HepG2 (cell line): ENCODE measurements at regions not wholly inside any gene's neighbourhood (a gene's known extent, or its start where the extent isn't known, plus 50 kb on each side); places are given as distances from the start of the nearest gene placed in this dataset.

Experiments used
- AKAP8 ChIP-seq: sonication (generic); formaldehyde crosslinking; IDR thresholded peaks from 2 replicates; pipeline ENCODE4 v1.5.1; 2020; ENCODE audit warnings: mild to moderate bottlenecking, missing genetic modification reagents
- CENPT ChIP-seq: sonication (generic); formaldehyde crosslinking; IDR thresholded peaks from 2 replicates; pipeline ENCODE4 v1.8.0; 2022; ENCODE audit warnings: low read depth, mild to moderate bottlenecking, moderate library complexity, missing genetic modification reagents
- ELK4 ChIP-seq: sonication (generic); formaldehyde crosslinking; IDR thresholded peaks from 2 replicates; pipeline ENCODE4 v1.9.0; 2021; ENCODE audit warnings: missing genetic modification reagents, borderline replicate concordance
- FOXK2 ChIP-seq: fragments of 450-650 bp; IDR thresholded peaks from 2 replicates; pipeline ENCODE4 v1.6.1; 2016
- GATAD2A ChIP-seq: IDR thresholded peaks from 2 replicates; pipeline ENCODE4 v1.6.1; 2016
- KDM5A ChIP-seq: fragments of 200-600 bp; sonication (generic); IDR thresholded peaks from 2 replicates; pipeline ENCODE4 v1.7.0; 2018; ENCODE audit warnings: antibody characterized with exemption, mild to moderate bottlenecking, low read length, borderline replicate concordance
- KMT2A ChIP-seq: sonication (generic); formaldehyde crosslinking; IDR thresholded peaks from 2 replicates; pipeline ENCODE4 v1.4.0; 2020; ENCODE audit warnings: missing genetic modification reagents
- MIXL1 ChIP-seq: IDR thresholded peaks from 2 replicates; pipeline ENCODE4 v1.6.1; 2016
- SAP130 ChIP-seq: IDR thresholded peaks from 2 replicates; pipeline ENCODE4 v1.6.1; 2016; ENCODE audit warnings: low read depth
- SCMH1 ChIP-seq: sonication (generic); formaldehyde crosslinking; IDR thresholded peaks from 2 replicates; pipeline ENCODE4 v1.9.0; 2021; ENCODE audit warnings: missing genetic modification reagents, mild to moderate bottlenecking, borderline replicate concordance
- SMAD1 ChIP-seq: sonication (generic); formaldehyde crosslinking; IDR thresholded peaks from 2 replicates; pipeline ENCODE4 v1.4.0; 2020; ENCODE audit warnings: missing genetic modification reagents, low read depth, mild to moderate bottlenecking, borderline replicate concordance
- SUZ12 ChIP-seq: fragments of 150-350 bp; IDR thresholded peaks from 2 replicates; pipeline ENCODE4 v1.6.1; 2014; ENCODE audit warnings: low read depth, low read length
- TEAD2 ChIP-seq: sonication (generic); formaldehyde crosslinking; IDR thresholded peaks from 2 replicates; pipeline ENCODE4 v1.9.0; 2021; ENCODE audit warnings: missing genetic modification reagents
- XRCC5 ChIP-seq: fragments of 200-400 bp; formaldehyde crosslinking; optimal IDR thresholded peaks from 2 replicates; pipeline ENCODE3; 2017; ENCODE audit warnings: mild to moderate bottlenecking, low read length
- ZBTB43 ChIP-seq: sonication (generic); formaldehyde crosslinking; conservative IDR thresholded peaks from 2 replicates; pipeline ENCODE4 v1.4.0; 2020; ENCODE audit warnings: missing genetic modification reagents
- ZNF234 ChIP-seq: sonication (generic); formaldehyde crosslinking; conservative IDR thresholded peaks from 2 replicates; pipeline ENCODE4 v1.5.1; 2020; ENCODE audit warnings: mild to moderate bottlenecking, missing genetic modification reagents
- ZNF567 ChIP-seq: sonication (generic); formaldehyde crosslinking; IDR thresholded peaks from 2 replicates; pipeline ENCODE4 v1.8.1; 2023; ENCODE audit warnings: mild to moderate bottlenecking, missing genetic modification reagents, borderline replicate concordance
- ZNF75D ChIP-seq: sonication (generic); formaldehyde crosslinking; IDR thresholded peaks from 2 replicates; pipeline ENCODE4 v1.8.1; 2023; ENCODE audit warnings: missing genetic modification reagents, mild to moderate bottlenecking, borderline replicate concordance
- TF ChIP-seq, protein P1 (sequence below): sonication (generic); formaldehyde crosslinking; IDR thresholded peaks from 2 replicates; pipeline ENCODE4 v1.8.1; 2023; ENCODE audit warnings: mild to moderate bottlenecking, missing genetic modification reagents
- TF ChIP-seq, protein P2 (sequence below): sonication (generic); formaldehyde crosslinking; IDR thresholded peaks from 2 replicates; pipeline ENCODE4 v1.4.0; 2020; ENCODE audit warnings: missing genetic modification reagents; ENCODE audit errors: not compliant biosample characterization

DNA sequence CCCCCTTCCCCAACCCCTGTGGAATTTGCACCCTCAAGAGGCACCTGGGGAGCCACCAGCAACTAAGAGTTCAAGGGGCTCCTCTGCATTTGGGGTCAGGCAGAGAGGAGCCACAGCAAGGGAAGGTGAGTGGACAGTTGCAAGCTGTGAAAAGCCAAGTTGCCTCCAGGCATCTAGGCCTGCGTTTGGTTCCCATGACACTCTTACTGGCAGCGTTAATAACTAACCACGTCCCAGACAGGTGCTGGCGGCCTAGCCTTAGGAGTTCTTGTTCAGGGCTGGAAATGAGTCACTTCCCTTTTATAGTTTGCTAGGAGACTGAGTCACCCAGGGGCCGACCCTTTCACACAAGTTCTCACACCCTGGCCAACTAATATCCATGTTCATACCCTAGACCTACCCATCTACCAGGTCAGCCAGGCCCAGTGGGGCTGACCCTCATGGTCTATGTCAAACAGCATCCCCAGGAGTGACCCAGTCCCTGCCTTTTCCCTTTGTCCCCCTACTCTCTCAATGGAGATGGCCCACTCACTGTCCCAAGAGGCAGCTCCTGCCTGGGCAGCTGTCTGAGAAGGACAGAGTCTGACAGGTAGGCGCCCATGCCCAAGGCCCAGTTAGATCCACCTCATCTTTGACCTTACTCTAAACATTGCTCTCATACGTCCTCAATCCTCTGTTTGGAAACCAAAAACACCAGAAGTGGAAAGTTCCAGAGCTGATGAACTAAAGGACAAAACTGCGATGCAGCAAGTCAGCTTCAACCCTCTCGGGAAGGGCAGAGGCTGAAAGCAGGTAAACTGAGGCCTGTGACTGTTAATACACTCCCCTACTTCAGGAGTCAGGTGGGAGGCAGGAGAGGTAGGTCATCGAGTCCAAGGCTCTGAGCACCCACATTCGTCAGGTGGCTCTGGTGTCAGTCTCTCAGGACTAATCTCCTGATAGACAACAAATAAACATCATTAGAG is 300.6 kb downstream of the SOX9 start (continued):
- TF ChIP-seq SAP130 (peak; percentile 95), KMT2A (CRISPR knock-in tag) (no peak), KDM5A (no peak; the same call in 1 of the 2 replicates), FOXK2 (no peak), XRCC5 (peak; percentile 65), ZBTB43 (CRISPR knock-in tag) (peak; percentile 94), ZNF234 (no peak), MIXL1 (CRISPR knock-in tag) (peak; percentile 90; the same call in 1 of the 2 replicates), AKAP8 (CRISPR knock-in tag) (no peak; the same call in 1 of the 2 replicates), SCMH1 (no peak), SUZ12 (no peak), ZNF567 (CRISPR knock-in tag) (no peak; the same call in 1 of the 2 replicates), GATAD2A (peak; percentile 96), CENPT (CRISPR knock-in tag) (no peak), ELK4 (no peak), TEAD2 (no peak), SMAD1 (CRISPR knock-in tag) (no peak; the same call in 1 of the 2 replicates), ZNF75D (CRISPR knock-in tag) (no peak)
- TF ChIP-seq, protein P1, sequence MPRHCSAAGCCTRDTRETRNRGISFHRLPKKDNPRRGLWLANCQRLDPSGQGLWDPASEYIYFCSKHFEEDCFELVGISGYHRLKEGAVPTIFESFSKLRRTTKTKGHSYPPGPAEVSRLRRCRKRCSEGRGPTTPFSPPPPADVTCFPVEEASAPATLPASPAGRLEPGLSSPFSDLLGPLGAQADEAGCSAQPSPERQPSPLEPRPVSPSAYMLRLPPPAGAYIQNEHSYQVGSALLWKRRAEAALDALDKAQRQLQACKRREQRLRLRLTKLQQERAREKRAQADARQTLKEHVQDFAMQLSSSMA (CRISPR knock-in tag) = no peak; the same call in 1 of the 2 replicates
- TF ChIP-seq, protein P2, sequence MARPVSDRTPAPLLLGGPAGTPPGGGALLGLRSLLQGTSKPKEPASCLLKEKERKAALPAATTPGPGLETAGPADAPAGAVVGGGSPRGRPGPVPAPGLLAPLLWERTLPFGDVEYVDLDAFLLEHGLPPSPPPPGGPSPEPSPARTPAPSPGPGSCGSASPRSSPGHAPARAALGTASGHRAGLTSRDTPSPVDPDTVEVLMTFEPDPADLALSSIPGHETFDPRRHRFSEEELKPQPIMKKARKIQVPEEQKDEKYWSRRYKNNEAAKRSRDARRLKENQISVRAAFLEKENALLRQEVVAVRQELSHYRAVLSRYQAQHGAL = peak; percentile 64
